Esophagus squamous epithelium (tissue), 4 donors: ENCODE measurements at regions not wholly inside any gene's neighbourhood (a gene's known extent, or its start where the extent isn't known, plus 50 kb on each side); places are given as distances from the start of the nearest gene placed in this dataset.
"Not testable (repeated sequence)": the region's sequence is repeated elsewhere in the genome, so short reads cannot be mapped to it uniquely, and the experiment has no call there.

Experiments
- CTCF ChIP-seq, 6 experiments: fragments of 450-650 bp in 4 of 6; fragments of 200-600 bp in 2 of 6; sonication (generic) in 2 of 6; IDR thresholded peaks; one replicate each; pipeline ENCODE4 v1.5.1; 2016 to 2019; ENCODE audit warnings: antibody characterized with exemption in 6 of 6, mild to moderate bottlenecking in 4 of 6, moderate library complexity in 4 of 6
- POLR2A ChIP-seq, 4 donors: fragments of 450-650 bp; IDR thresholded peaks; one replicate each; pipeline ENCODE4 v1.6.1; 2017; ENCODE audit warnings: antibody characterized with exemption in 4 of 4, mild to moderate bottlenecking in 4 of 4, moderate library complexity in 3 of 4

- not testable (repeated sequence) for TF ChIP-seq POLR2A, CTCF (IDR thresholded peaks at IDR 0.05)
Observed at GRCh38 chr16:32868334-32868733, 192.4 kb upstream of the TP53TG3 start.
